Lung (tissue), 11 donors: ENCODE measurements at regions not wholly inside any gene's neighbourhood (a gene's known extent, or its start where the extent isn't known, plus 50 kb on each side); places are given as distances from the start of the nearest gene placed in this dataset.
"Not testable (repeated sequence)": the region's sequence is repeated elsewhere in the genome, so short reads cannot be mapped to it uniquely, and the experiment has no call there.

Source experiments
- ATAC-seq: fragments of 200-7000 bp; cut with Tn5 transposase; one replicate; pipeline ENCODE4 v1.9.1; 2020; ENCODE audit warnings: moderate number of reproducible peaks; ENCODE audit not compliant: insufficient read depth, low FRiP score
- DNase-seq, 3 donors: peaks; one replicate each; pipeline ENCODE4 v3.0.0-alpha.2; 2013 to 2017
- H3K27ac ChIP-seq, 2 donors: one replicate each; pipeline ENCODE4 v1.5.1; 2013; ENCODE audit warnings: mild to moderate bottlenecking in 2 of 2, moderate library complexity in 2 of 2, control low read depth in 1 of 2, inconsistent platforms in 1 of 2, low read depth in 1 of 2, low read length in 1 of 2
- H3K27me3 ChIP-seq, 3 donors: one replicate each; pipeline ENCODE4 v1.5.1; 2013; ENCODE audit warnings: low read length in 2 of 3; ENCODE audit not compliant: control insufficient read depth in 3 of 3, insufficient read depth in 3 of 3
- H3K36me3 ChIP-seq, 4 donors: one replicate each; pipeline ENCODE4 v1.5.1; 2013; ENCODE audit warnings: low read length in 4 of 4, mild to moderate bottlenecking in 1 of 4, moderate library complexity in 1 of 4; ENCODE audit not compliant: control insufficient read depth in 4 of 4, insufficient read depth in 4 of 4
- H3K4me1 ChIP-seq, 5 donors: one replicate each; pipeline ENCODE4 v1.5.1; 2013; ENCODE audit warnings: low read length in 5 of 5, mild to moderate bottlenecking in 2 of 5, moderate library complexity in 1 of 5; ENCODE audit not compliant: control insufficient read depth in 5 of 5, insufficient read depth in 5 of 5
- H3K4me3 ChIP-seq: one replicate; pipeline ENCODE4 v1.5.1; 2013; ENCODE audit warnings: mild to moderate bottlenecking, control low read depth, moderate library complexity
- H3K9ac ChIP-seq, 2 donors: one replicate each; pipeline ENCODE4 v1.5.1; 2013; ENCODE audit warnings: low read length in 2 of 2, control low read depth in 1 of 2; ENCODE audit not compliant: insufficient read depth in 1 of 2
- H3K9me3 ChIP-seq, 4 donors: one replicate each; pipeline ENCODE4 v1.5.1; 2013; ENCODE audit warnings: low read length in 3 of 4, mild to moderate bottlenecking in 1 of 4, moderate library complexity in 1 of 4; ENCODE audit not compliant: control insufficient read depth in 4 of 4, insufficient read depth in 3 of 4
- CTCF ChIP-seq: IDR thresholded peaks from 2 replicates; pipeline ENCODE4 v1.5.1; 2012; ENCODE audit warnings: mild to moderate bottlenecking; ENCODE audit errors: control extremely low read depth, extremely low read depth
- WGBS, 2 donors: extraction: QIAGEN DNeasy Blood & Tissue Kit; methylation state at CpG; one replicate each; pipeline ENCODE4 v1.1.7; 2013; 5-methylcytosine and 5-hydroxymethylcytosine counted together
- donor health status: control.
- donor health status: control.
- donor health status: Bipolar disorder and iron deficiency.
- donor health status: healthy.
- donor health status: DM: yes; HTN: yes; CAD: no.

GRCh38 chr15:20367093-20367492 lies 174.5 kb downstream of the GOLGA6L6 start:
- no peaks in the 10 kb centered on the region for H3K4me1 ChIP-seq
- no peak overlapping the region for H3K9ac ChIP-seq
- no peak overlapping the region for H3K27ac ChIP-seq
- DNase-seq, result no peak
- no peaks in the 10 kb centered on the region for H3K36me3 ChIP-seq
- TF ChIP-seq CTCF, result no peak
- peaks cover 0 to 14% (median 7%) of the 10 kb centered on the region in 4 donors for H3K9me3 ChIP-seq
- 67 to 69% methylated on average over 2 of the region's 2 CpGs for WGBS, 2 donors
- H3K27me3 ChIP-seq, result no peaks in the 10 kb centered on the region
- no peak for ATAC-seq
- no peak overlapping the region for H3K4me3 ChIP-seq

- not testable (repeated sequence) for H3K9ac ChIP-seq, DNase-seq, H3K27me3 ChIP-seq, H3K36me3 ChIP-seq, H3K4me3 ChIP-seq, H3K27ac ChIP-seq, ATAC-seq, H3K4me1 ChIP-seq
- 74 to 77% methylated on average over 5 of the region's 5 CpGs for WGBS, 2 donors
- H3K9me3 ChIP-seq, result peaks cover 0 to 24% (median 6%) of the 10 kb centered on the region in 4 donors
Observed at GRCh38 chr15:20363591-20363990, 178.0 kb downstream of the GOLGA6L6 start.

- no peak for ATAC-seq
- no peak overlapping the region for H3K4me3 ChIP-seq
- TF ChIP-seq CTCF, result no peak
- no peaks in the 10 kb centered on the region for H3K36me3 ChIP-seq
- H3K9me3 ChIP-seq, result peaks cover 0 to 21% (median 3%) of the 10 kb centered on the region in 4 donors
- H3K9ac ChIP-seq, result no peak overlapping the region
- no peak for DNase-seq
- no peak overlapping the region for H3K27ac ChIP-seq
- H3K4me1 ChIP-seq, result no peaks in the 10 kb centered on the region
- H3K27me3 ChIP-seq, result no peaks in the 10 kb centered on the region
Observed at GRCh38 chr15:20361091-20361490, 180.5 kb downstream of the GOLGA6L6 start.

- DNase-seq, result no peak
- peaks cover 0 to 28% (median 1%) of the 10 kb centered on the region in 4 donors for H3K9me3 ChIP-seq
- no peak overlapping the region for H3K27ac ChIP-seq
- H3K36me3 ChIP-seq, result no peaks in the 10 kb centered on the region
- no peak for TF ChIP-seq CTCF
- no peaks in the 10 kb centered on the region for H3K4me1 ChIP-seq
- WGBS, 2 donors, result 79 to 81% methylated on average over 17 of the region's 17 CpGs
- ATAC-seq, result no peak
- no peak overlapping the region for H3K4me3 ChIP-seq
- no peak overlapping the region for H3K9ac ChIP-seq
- H3K27me3 ChIP-seq, result no peaks in the 10 kb centered on the region
Observed at GRCh38 chr15:20358779-20359414, 182.7 kb downstream of the GOLGA6L6 start.
